ENCODE measurements at regions not wholly inside any gene's neighbourhood (a gene's known extent, or its start where the extent isn't known, plus 50 kb on each side); places are given as distances from the start of the nearest gene placed in this dataset.

GRCh38 chr13:21322327-21322965 is 136.7 kb downstream of the ZDHHC20 start:
- TF ChIP-seq, protein P1, sequence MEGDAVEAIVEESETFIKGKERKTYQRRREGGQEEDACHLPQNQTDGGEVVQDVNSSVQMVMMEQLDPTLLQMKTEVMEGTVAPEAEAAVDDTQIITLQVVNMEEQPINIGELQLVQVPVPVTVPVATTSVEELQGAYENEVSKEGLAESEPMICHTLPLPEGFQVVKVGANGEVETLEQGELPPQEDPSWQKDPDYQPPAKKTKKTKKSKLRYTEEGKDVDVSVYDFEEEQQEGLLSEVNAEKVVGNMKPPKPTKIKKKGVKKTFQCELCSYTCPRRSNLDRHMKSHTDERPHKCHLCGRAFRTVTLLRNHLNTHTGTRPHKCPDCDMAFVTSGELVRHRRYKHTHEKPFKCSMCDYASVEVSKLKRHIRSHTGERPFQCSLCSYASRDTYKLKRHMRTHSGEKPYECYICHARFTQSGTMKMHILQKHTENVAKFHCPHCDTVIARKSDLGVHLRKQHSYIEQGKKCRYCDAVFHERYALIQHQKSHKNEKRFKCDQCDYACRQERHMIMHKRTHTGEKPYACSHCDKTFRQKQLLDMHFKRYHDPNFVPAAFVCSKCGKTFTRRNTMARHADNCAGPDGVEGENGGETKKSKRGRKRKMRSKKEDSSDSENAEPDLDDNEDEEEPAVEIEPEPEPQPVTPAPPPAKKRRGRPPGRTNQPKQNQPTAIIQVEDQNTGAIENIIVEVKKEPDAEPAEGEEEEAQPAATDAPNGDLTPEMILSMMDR (IDR thresholded peaks at IDR 0.05; ENCODE audit: control extremely low read depth, extremely low read depth, low read depth, missing control alignments), result no peak
- ChIA-PET POLR2A (no interaction called here), CTCF (interaction anchor here (1.3 kb wide), 1 partner anchor 24 kb away, joined by 6 read pairs; no protein-coding TSS in a partner anchor)
- no peak for DNase-seq (ENCODE audit: extremely low spot score)

Data from GM10248 (cell line).